ENCODE measurements at regions not wholly inside any gene's neighbourhood (a gene's known extent, or its start where the extent isn't known, plus 50 kb on each side); places are given as distances from the start of the nearest gene placed in this dataset.

DNA sequence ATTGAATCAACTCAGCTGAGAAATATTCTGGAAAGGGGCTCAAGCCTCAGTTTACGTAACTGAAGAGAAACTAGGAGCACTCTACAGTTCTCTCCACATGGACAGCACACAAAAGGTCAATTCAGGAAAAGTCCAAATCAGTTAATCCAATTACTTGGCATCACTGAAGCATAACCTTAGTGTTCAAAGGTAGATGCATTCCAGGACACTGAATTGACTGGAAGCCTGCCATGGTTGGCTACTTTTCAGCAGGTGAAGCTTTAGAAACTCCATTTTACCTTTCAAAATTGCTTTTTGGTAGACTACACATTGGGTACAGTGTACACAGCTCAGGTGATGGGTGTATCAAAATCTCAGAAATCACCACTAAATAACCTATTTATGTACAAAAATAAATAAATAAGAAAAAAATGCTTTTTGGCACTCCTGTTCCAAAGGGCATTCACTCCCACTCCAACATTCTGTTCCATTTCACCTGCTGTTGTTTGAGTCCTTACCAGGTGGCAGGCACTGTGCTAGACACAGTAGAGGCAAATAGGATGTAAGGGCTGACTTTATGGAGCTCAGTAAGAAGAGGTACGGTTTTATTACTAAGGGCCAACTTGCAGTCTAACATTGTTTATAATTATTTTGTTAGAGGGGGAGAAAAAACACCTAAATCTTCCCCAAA, 153.4 kb downstream of the FAXC start:
- H3K79me1 ChIP-seq (ENCODE audit: insufficient read depth, low read depth, low read length, poor library complexity, severe bottlenecking), result no peaks in the 10 kb centered on the region
- no peak overlapping the region for H4K5ac ChIP-seq (ENCODE audit: insufficient read length, low read depth, low read length)
- WGBS (ENCODE audit: extremely low coverage, insufficient read length, low lambda C conversion rate), result no CpG with 5 or more reads among the region's 2 CpGs
- no peak overlapping the region for H2BK120ac ChIP-seq (ENCODE audit: low read depth, low read length, poor library complexity, severe bottlenecking)
- no peaks in the 10 kb centered on the region for H3K4me1 ChIP-seq (ENCODE audit: insufficient read depth, low read length)
- no peak overlapping the region for H3K14ac ChIP-seq (ENCODE audit: insufficient read depth, low read length)
- no peak overlapping the region for H2BK20ac ChIP-seq (ENCODE audit: low read depth, low read length, poor library complexity, severe bottlenecking)
- no peak overlapping the region for H3K56ac ChIP-seq (ENCODE audit: insufficient read length, low read depth, low read length)
- no peak overlapping the region for H3K4ac ChIP-seq (ENCODE audit: low read depth, low read length)
- H3K79me2 ChIP-seq (ENCODE audit: insufficient read depth, low read length), result no peaks in the 10 kb centered on the region
- H3K27me3 Mint-ChIP-seq (ENCODE audit: low read depth), result no peaks in the 10 kb centered on the region
- H2BK5ac ChIP-seq (ENCODE audit: insufficient read length, low read length), result no peak overlapping the region
- H2AFZ ChIP-seq (ENCODE audit: low read length), result no peak overlapping the region
- H3K23ac ChIP-seq (ENCODE audit: insufficient read length, low read depth, low read length), result no peak overlapping the region
- DNase-seq, result no peak
- no peak overlapping the region for H2BK12ac ChIP-seq (ENCODE audit: insufficient read length, low read depth, low read length)
- H3K27ac Mint-ChIP-seq, result no peak overlapping the region
- H3K4me3 Mint-ChIP-seq, result no peak overlapping the region
- peaks cover 0 to 5% (median 3%) of the 10 kb centered on the region in 3 experiments; a peak in 4 of 7 replicates for H3K36me3 Mint-ChIP-seq (ENCODE audit: insufficient read depth in 1 of 3, low read depth in 3 of 3)
- no peaks in the 10 kb centered on the region for H3K23me2 ChIP-seq (ENCODE audit: insufficient read length, low read depth, low read length, poor library complexity, severe bottlenecking)
- H3K18ac ChIP-seq (ENCODE audit: insufficient read length, low read depth, low read length), result no peak overlapping the region
- no peak overlapping the region for H4K91ac ChIP-seq (ENCODE audit: insufficient read length, low read depth, low read length)
- no peak overlapping the region for H4K8ac ChIP-seq (replicated peaks; ENCODE audit: insufficient read length, low read depth, low read length)
- H3K27ac ChIP-seq (ENCODE audit: insufficient read length, low read depth, low read length), result no peak overlapping the region
- no peaks in the 10 kb centered on the region for H3K4me1 Mint-ChIP-seq
- H3T11ph ChIP-seq (ENCODE audit: low read length), result no peak overlapping the region
- H2BK15ac ChIP-seq (ENCODE audit: low read depth, low read length), result no peak overlapping the region
- peaks cover 8 to 12% of the 10 kb centered on the region in 2 experiments; a peak in 4 of 5 replicates for H3K9me3 Mint-ChIP-seq
- H4K20me1 ChIP-seq (ENCODE audit: control insufficient read depth, insufficient read depth, insufficient read length), result no peaks in the 10 kb centered on the region
- H3K27me3 ChIP-seq (ENCODE audit: insufficient read depth, low read length), result no peaks in the 10 kb centered on the region
- TF ChIP-seq, protein P1, sequence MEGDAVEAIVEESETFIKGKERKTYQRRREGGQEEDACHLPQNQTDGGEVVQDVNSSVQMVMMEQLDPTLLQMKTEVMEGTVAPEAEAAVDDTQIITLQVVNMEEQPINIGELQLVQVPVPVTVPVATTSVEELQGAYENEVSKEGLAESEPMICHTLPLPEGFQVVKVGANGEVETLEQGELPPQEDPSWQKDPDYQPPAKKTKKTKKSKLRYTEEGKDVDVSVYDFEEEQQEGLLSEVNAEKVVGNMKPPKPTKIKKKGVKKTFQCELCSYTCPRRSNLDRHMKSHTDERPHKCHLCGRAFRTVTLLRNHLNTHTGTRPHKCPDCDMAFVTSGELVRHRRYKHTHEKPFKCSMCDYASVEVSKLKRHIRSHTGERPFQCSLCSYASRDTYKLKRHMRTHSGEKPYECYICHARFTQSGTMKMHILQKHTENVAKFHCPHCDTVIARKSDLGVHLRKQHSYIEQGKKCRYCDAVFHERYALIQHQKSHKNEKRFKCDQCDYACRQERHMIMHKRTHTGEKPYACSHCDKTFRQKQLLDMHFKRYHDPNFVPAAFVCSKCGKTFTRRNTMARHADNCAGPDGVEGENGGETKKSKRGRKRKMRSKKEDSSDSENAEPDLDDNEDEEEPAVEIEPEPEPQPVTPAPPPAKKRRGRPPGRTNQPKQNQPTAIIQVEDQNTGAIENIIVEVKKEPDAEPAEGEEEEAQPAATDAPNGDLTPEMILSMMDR (conservative IDR thresholded peaks at IDR 0.05), result no peak
- no peak overlapping the region for H3K9ac ChIP-seq (ENCODE audit: extremely low read depth, insufficient read length, low read length)
- no peak overlapping the region for H3K4me2 ChIP-seq (ENCODE audit: insufficient read depth, insufficient read length, low read length)
- no peak overlapping the region for H2AK5ac ChIP-seq (ENCODE audit: insufficient read length, low read length)
- H3K9me3 ChIP-seq (ENCODE audit: control insufficient read depth, low read depth, low read length), result no peaks in the 10 kb centered on the region
